Adrenal gland (tissue), 9 donors: ENCODE measurements at regions not wholly inside any gene's neighbourhood (a gene's known extent, or its start where the extent isn't known, plus 50 kb on each side); places are given as distances from the start of the nearest gene placed in this dataset.

ENCODE experiments used
- DNase-seq, 7 donors: peaks; one replicate each; pipeline ENCODE4 v3.0.0-alpha.2; 2019 to 2020
- H3K27ac ChIP-seq, 5 donors: fragments of 200-600 bp; sonication (generic) in 4 of 5; 1 replicate in 3 of 5; 2 replicates in 2 of 5; pipeline versions ENCODE4 v1.5.1 to v1.8.0; 2016 to 2020; ENCODE audit warnings: mild to moderate bottlenecking in 1 of 5
- H3K27me3 ChIP-seq: fragments of 200-600 bp; 2 replicates; pipeline ENCODE4 v1.8.0; 2021
- H3K36me3 ChIP-seq, 2 donors: fragments of 200-600 bp; replicated peaks in 1 of 2; 1 replicate in 1 of 2; 2 replicates in 1 of 2; pipeline versions ENCODE4 v1.5.1 to v1.8.0; 2018 to 2022
- H3K4me1 ChIP-seq, 2 donors: fragments of 200-600 bp; replicated peaks in 1 of 2; 1 replicate in 1 of 2; 2 replicates in 1 of 2; pipeline versions ENCODE4 v1.5.1 to v1.8.0; 2018 to 2021
- H3K4me3 ChIP-seq, 4 donors: fragments of 200-600 bp; sonication (generic) in 3 of 4; one replicate each; pipeline ENCODE4 v1.5.1; 2016 to 2018
- H3K9me3 ChIP-seq, 3 donors: fragments of 200-600 bp; sonication (generic) in 1 of 3; replicated peaks in 1 of 3; 1 replicate in 2 of 3; 2 replicates in 1 of 3; pipeline versions ENCODE4 v1.5.1 to v1.8.0; 2016 to 2021
- CTCF ChIP-seq, 6 experiments: fragments of 450-650 bp in 4 of 6; fragments of 200-600 bp in 2 of 6; sonication (generic) in 1 of 6; IDR thresholded peaks; 1 replicate in 5 of 6; 2 replicates in 1 of 6; pipeline versions ENCODE4 v1.5.1 to v1.8.0; 2016 to 2021; ENCODE audit warnings: antibody characterized with exemption in 6 of 6, mild to moderate bottlenecking in 2 of 6, moderate library complexity in 1 of 6
- POLR2A ChIP-seq, 2 donors: fragments of 450-650 bp; IDR thresholded peaks; one replicate each; pipeline ENCODE4 v1.6.1; 2017; ENCODE audit warnings: antibody characterized with exemption in 2 of 2, mild to moderate bottlenecking in 2 of 2, moderate library complexity in 1 of 2
- WGBS, 4 donors: extraction: QIAGEN DNeasy Blood & Tissue Kit in 2 of 4; methylation state at CpG; one replicate each; pipeline versions ENCODE4 v1.1.5 to v1.1.7; 2013 to 2017; 5-methylcytosine and 5-hydroxymethylcytosine counted together
- intact Hi-C, 2 donors: fragments of 100-400 bp; cut with DNase I; formaldehyde crosslinking; loops; one replicate each; pipeline versions ENCODE4 v1.14.1 to v1.15.0; 2022 to 2023
- donor health status: healthy with polysubstance abuse.
- donor health status: Bipolar disorder and iron deficiency.
- donor health status: DM: yes; HTN: yes; CAD: no.
- donor health status: DM: no; HTN: no; CAD: no.
- donor health status: DM: no; HTN: no; CAD: no.

- intact Hi-C loops: no loop called here
- no peaks in the 10 kb centered on the region for H3K36me3 ChIP-seq
- DNase-seq: no peak
Observed at GRCh38 chr16:9141813-9142212, 50.4 kb downstream of the HAPSTR1 start.

GRCh38 chr16:9144106-9144505 lies 52.7 kb downstream of the HAPSTR1 start:
- intact Hi-C loops: no loop called here
- WGBS, 4 donors: 93 to 95% (median 93%) methylated on average over 8 of the region's 8 CpGs
- H3K4me1 ChIP-seq: peaks cover 0 to 3% of the 10 kb centered on the region in 2 donors
- H3K4me3 ChIP-seq: no peak overlapping the region
- no peaks in the 10 kb centered on the region for H3K27me3 ChIP-seq
- H3K9me3 ChIP-seq: no peaks in the 10 kb centered on the region
- no peak for DNase-seq
- H3K36me3 ChIP-seq: no peaks in the 10 kb centered on the region
- no peak for TF ChIP-seq CTCF (IDR thresholded peaks at IDR 0.05)
- TF ChIP-seq POLR2A (IDR thresholded peaks at IDR 0.05): no peak
- H3K27ac ChIP-seq: no peak overlapping the region

More at GRCh38 chr16:9141813-9142212, 50.4 kb downstream of the HAPSTR1 start:
- TF ChIP-seq POLR2A (IDR thresholded peaks at IDR 0.05): no peak
- Histone ChIP-seq H3K4me3 (no peak overlapping the region), H3K9me3 (no peaks in the 10 kb centered on the region), H3K27ac (no peak overlapping the region), H3K4me1 (peaks cover 0 to 7% of the 10 kb centered on the region in 2 donors), H3K27me3 (no peaks in the 10 kb centered on the region)
- WGBS, 4 donors: 91 to 98% (median 94%) methylated on average over 8 of the region's 8 CpGs

- no peak for TF ChIP-seq CTCF (IDR thresholded peaks at IDR 0.05)
- TF ChIP-seq POLR2A (IDR thresholded peaks at IDR 0.05): no peak
- no peak overlapping the region for H3K4me3 ChIP-seq
- intact Hi-C loops: no loop called here
- DNase-seq: no peak
- WGBS, 4 donors: 56 to 71% (median 63%) methylated on average over 9 of the region's 9 CpGs
- no peak overlapping the region for H3K27ac ChIP-seq
- H3K36me3 ChIP-seq: no peaks in the 10 kb centered on the region
- H3K4me1 ChIP-seq: no peaks in the 10 kb centered on the region
- H3K9me3 ChIP-seq: no peaks in the 10 kb centered on the region
- H3K27me3 ChIP-seq: no peaks in the 10 kb centered on the region
Observed at GRCh38 chr16:9148374-9149015, 57.1 kb downstream of the HAPSTR1 start.

- no peak overlapping the region for H3K27ac ChIP-seq
- H3K4me3 ChIP-seq: no peak overlapping the region
- H3K4me1 ChIP-seq: no peaks in the 10 kb centered on the region
- no peaks in the 10 kb centered on the region for H3K36me3 ChIP-seq
- TF ChIP-seq POLR2A (IDR thresholded peaks at IDR 0.05): no peak
- TF ChIP-seq CTCF (IDR thresholded peaks at IDR 0.05): no peak
- H3K27me3 ChIP-seq: peaks cover 19% of the 10 kb centered on the region
- 73 to 82% (median 82%) methylated on average over 5 of the region's 5 CpGs for WGBS, 4 donors
- intact Hi-C loops: no loop called here
- no peaks in the 10 kb centered on the region for H3K9me3 ChIP-seq
- DNase-seq: no peak
Observed at GRCh38 chr16:9151074-9151473, 59.6 kb downstream of the HAPSTR1 start.

GRCh38 chr16:9151597-9151996 lies 60.2 kb downstream of the HAPSTR1 start:
- Histone ChIP-seq H3K4me3 (no peak overlapping the region), H3K36me3 (no peaks in the 10 kb centered on the region), H3K4me1 (no peaks in the 10 kb centered on the region), H3K9me3 (no peaks in the 10 kb centered on the region), H3K27me3 (peaks cover 19% of the 10 kb centered on the region), H3K27ac (no peak overlapping the region)
- intact Hi-C loops: no loop called here
- no peak for TF ChIP-seq CTCF (IDR thresholded peaks at IDR 0.05)
- no peak for TF ChIP-seq POLR2A (IDR thresholded peaks at IDR 0.05)
- 66 to 73% (median 69%) methylated on average over 5 of the region's 5 CpGs for WGBS, 4 donors
- DNase-seq: no peak
